IMR-90 (cell line): ENCODE measurements at regions not wholly inside any gene's neighbourhood (a gene's known extent, or its start where the extent isn't known, plus 50 kb on each side); places are given as distances from the start of the nearest gene placed in this dataset.

Experiments used
- ATAC-seq: fragments of 200-7000 bp; cut with Tn5 transposase; 2 replicates; pipeline ENCODE4 v1.9.1; 2020; ENCODE audit warnings: low read depth, mild to moderate bottlenecking, moderate library complexity
- BruUV-seq: library from RNA; stranded (reverse); fragments of 400-500 nt; replicated peaks from 2 replicates; lab custom pipeline; 2021; lab: Mats Ljungman, UMichigan
- CTCF ChIA-PET: fragments of 300-600 bp; formaldehyde crosslinking; extraction: SDS; loops from one replicate; lab custom pipeline; 2021; ENCODE audit warnings: antibody characterized with exemption; lab: Yijun Ruan, JAX
- POLR2A ChIA-PET: fragments of 300-600 bp; sonication (Branson Sonifier 250); formaldehyde crosslinking; loops from one replicate; lab custom pipeline; 2022; ENCODE audit warnings: antibody characterized with exemption; ENCODE audit not compliant: unreplicated experiment; lab: Charles Lee
- DNase-seq: peaks from one replicate; pipeline ENCODE4 v3.0.0; 2013
- H2AFZ ChIP-seq: replicated peaks from 2 replicates; pipeline ENCODE3; 2013; ENCODE audit warnings: low read length, mild to moderate bottlenecking; ENCODE audit not compliant: poor library complexity
- H2AK5ac ChIP-seq: 2 replicates; pipeline ENCODE4 v1.6.1; 2013; ENCODE audit warnings: low read depth, low read length, inconsistent platforms
- H2AK9ac ChIP-seq: replicated peaks from 2 replicates; pipeline ENCODE3; 2013; ENCODE audit warnings: mild to moderate bottlenecking, low read depth, low read length, moderate library complexity; ENCODE audit not compliant: poor library complexity
- H2BK120ac ChIP-seq: 2 replicates; pipeline ENCODE4 v1.6.1; 2013; ENCODE audit warnings: low read depth, low read length, inconsistent platforms
- H2BK15ac ChIP-seq: 3 replicates; pipeline ENCODE4 v1.6.1; 2013; ENCODE audit warnings: low read depth, low read length, inconsistent platforms
- H2BK20ac ChIP-seq: 2 replicates; pipeline ENCODE4 v1.6.1; 2013; ENCODE audit warnings: low read depth, mild to moderate bottlenecking, inconsistent platforms, low read length, moderate library complexity
- H2BK5ac ChIP-seq: 2 replicates; pipeline ENCODE4 v1.6.1; 2013; ENCODE audit warnings: mild to moderate bottlenecking, low read depth, low read length, inconsistent platforms; ENCODE audit not compliant: poor library complexity, severe bottlenecking
- H3K14ac ChIP-seq: replicated peaks from 2 replicates; pipeline ENCODE4 v1.6.1; 2013; ENCODE audit warnings: low read depth, low read length, inconsistent platforms
- H3K18ac ChIP-seq: 2 replicates; pipeline ENCODE4 v1.6.1; 2013; ENCODE audit warnings: low read depth, low read length, control low read depth
- H3K23ac ChIP-seq: 2 replicates; pipeline ENCODE4 v1.6.1; 2013; ENCODE audit warnings: low read depth, low read length, inconsistent platforms
- H3K27ac ChIP-seq: 2 replicates; pipeline ENCODE4 v1.5.1; 2013; ENCODE audit warnings: mild to moderate bottlenecking, control low read depth, low read length; ENCODE audit not compliant: insufficient read depth
- H3K27me3 ChIP-seq: 2 replicates; pipeline ENCODE4 v1.6.1; 2013; ENCODE audit warnings: low read length; ENCODE audit not compliant: control insufficient read depth, insufficient read depth
- H3K36me3 ChIP-seq: 2 replicates; pipeline ENCODE4 v1.6.1; 2013; ENCODE audit warnings: low read length, mixed read lengths; ENCODE audit not compliant: control insufficient read depth, insufficient read depth
- H3K4ac ChIP-seq: 2 replicates; pipeline ENCODE4 v1.6.1; 2013; ENCODE audit warnings: low read depth, low read length, inconsistent platforms
- H3K4me1 ChIP-seq: 2 replicates; pipeline ENCODE4 v1.6.1; 2013; ENCODE audit warnings: low read length, mixed read lengths; ENCODE audit not compliant: control insufficient read depth, insufficient read depth
- H3K4me2 ChIP-seq: 2 replicates; pipeline ENCODE4 v1.6.1; 2013; ENCODE audit warnings: low read depth, mild to moderate bottlenecking, control low read depth, low read length, moderate library complexity
- H3K4me3 ChIP-seq: 2 replicates; pipeline ENCODE4 v1.5.1; 2013; ENCODE audit warnings: low read depth, mild to moderate bottlenecking, control low read depth, low read length, moderate library complexity; ENCODE audit not compliant: insufficient read depth
- H3K56ac ChIP-seq: 2 replicates; pipeline ENCODE4 v1.6.1; 2013; ENCODE audit warnings: low read length, inconsistent platforms; ENCODE audit not compliant: insufficient read depth; ENCODE audit errors: extremely low read depth
- H3K79me1 ChIP-seq, 2 experiments: 2 replicates each; pipeline ENCODE4 v1.6.1; 2013; ENCODE audit warnings: low read length in 2 of 2, inconsistent platforms in 1 of 2, low read depth in 1 of 2
- H3K9ac ChIP-seq: 2 replicates; pipeline ENCODE4 v1.6.1; 2013; ENCODE audit warnings: low read depth, low read length, control low read depth
- H3K9me1 ChIP-seq: 2 replicates; pipeline ENCODE4 v1.6.1; 2013; ENCODE audit warnings: low read length, inconsistent platforms; ENCODE audit not compliant: insufficient read depth
- H3K9me3 ChIP-seq: 2 replicates; pipeline ENCODE4 v1.6.1; 2013; ENCODE audit warnings: low read length; ENCODE audit not compliant: control insufficient read depth, insufficient read depth
- H4K20me1 ChIP-seq: 2 replicates; pipeline ENCODE4 v1.6.1; 2013; ENCODE audit warnings: low read length, inconsistent platforms; ENCODE audit not compliant: insufficient read depth
- H4K5ac ChIP-seq: 2 replicates; pipeline ENCODE4 v1.6.1; 2013; ENCODE audit warnings: mild to moderate bottlenecking, low read depth, low read length, control low read depth
- H4K8ac ChIP-seq, 2 experiments: 2 replicates each; pipeline ENCODE4 v1.6.1; 2013; ENCODE audit warnings: low read depth in 2 of 2, low read length in 2 of 2, control low read depth in 1 of 2, inconsistent platforms in 1 of 2
- H4K91ac ChIP-seq: 2 replicates; pipeline ENCODE4 v1.6.1; 2013; ENCODE audit warnings: low read depth, low read length, inconsistent platforms; ENCODE audit not compliant: insufficient read depth
- BHLHE40 ChIP-seq: fragments of 150-350 bp; IDR thresholded peaks from 2 replicates; pipeline ENCODE4 v1.6.1; 2016; ENCODE audit warnings: mild to moderate bottlenecking, low read depth, low read length
- CEBPB ChIP-seq: IDR thresholded peaks from 2 replicates; pipeline ENCODE4 v1.6.1; 2012; ENCODE audit warnings: low read depth, low read length, improper control_type of control experiment
- CHD1 ChIP-seq: IDR thresholded peaks from 2 replicates; pipeline ENCODE4 v1.6.1; 2012; ENCODE audit warnings: low read depth, low read length, improper control_type of control experiment
- CTCF ChIP-seq: conservative IDR thresholded peaks from 2 replicates; pipeline ENCODE4 v1.5.1; 2012; ENCODE audit warnings: mild to moderate bottlenecking, low read depth, low read length, improper control_type of control experiment
- ELK1 ChIP-seq: fragments of 150-350 bp; IDR thresholded peaks from 2 replicates; pipeline ENCODE4 v1.6.1; 2016; ENCODE audit warnings: low read depth, mild to moderate bottlenecking, low read length, moderate library complexity, borderline replicate concordance
- FOS ChIP-seq: fragments of 150-350 bp; IDR thresholded peaks from 2 replicates; pipeline ENCODE4 v1.6.1; 2016; ENCODE audit warnings: low read depth, low read length
- MAFK ChIP-seq: IDR thresholded peaks from 2 replicates; pipeline ENCODE4 v1.6.1; 2012; ENCODE audit warnings: low read depth, low read length, improper control_type of control experiment
- MAZ ChIP-seq: IDR thresholded peaks from 2 replicates; pipeline ENCODE4 v1.6.1; 2012; ENCODE audit warnings: low read depth, mild to moderate bottlenecking, low read length, improper control_type of control experiment, moderate library complexity, borderline replicate concordance
- MXI1 ChIP-seq: IDR thresholded peaks from 2 replicates; pipeline ENCODE4 v1.6.1; 2012; ENCODE audit warnings: low read depth, mild to moderate bottlenecking, low read length, moderate library complexity, borderline replicate concordance
- NFE2L2 ChIP-seq: fragments of 150-350 bp; IDR thresholded peaks from 2 replicates; pipeline ENCODE4 v1.6.1; 2016; ENCODE audit warnings: low read depth, mild to moderate bottlenecking, low read length
- POLR2A ChIP-seq: IDR thresholded peaks from 2 replicates; pipeline ENCODE4 v1.6.1; 2012; ENCODE audit warnings: mild to moderate bottlenecking, low read depth, low read length
- RAD21 ChIP-seq: IDR thresholded peaks from 2 replicates; pipeline ENCODE4 v1.6.1; 2012; ENCODE audit warnings: low read length, improper control_type of control experiment
- RCOR1 ChIP-seq: IDR thresholded peaks from 2 replicates; pipeline ENCODE4 v1.6.1; 2012; ENCODE audit warnings: mild to moderate bottlenecking, low read length, improper control_type of control experiment; ENCODE audit not compliant: insufficient replicate concordance
- RFX5 ChIP-seq: IDR thresholded peaks from 2 replicates; pipeline ENCODE4 v1.8.0; 2012; ENCODE audit warnings: low read depth, mild to moderate bottlenecking, low read length, moderate library complexity
- SMC3 ChIP-seq: fragments of 150-350 bp; IDR thresholded peaks from 2 replicates; pipeline ENCODE4 v1.6.1; 2016; ENCODE audit warnings: low read depth, mild to moderate bottlenecking, antibody characterized with exemption, low read length, moderate library complexity
- USF2 ChIP-seq: fragments of 150-350 bp; IDR thresholded peaks from 2 replicates; pipeline ENCODE4 v1.6.1; 2017; ENCODE audit warnings: mild to moderate bottlenecking, antibody characterized with exemption, low read length, low read depth
- WGBS, 2 experiments: methylation state at CpG; one replicate each; pipeline versions ENCODE4 v1.1.5 to v1.1.7; 2013; ENCODE audit warnings: missing lambda C conversion rate in 2 of 2; ENCODE audit not compliant: insufficient read length in 1 of 2; ENCODE audit errors: extremely low coverage in 2 of 2; 5-methylcytosine and 5-hydroxymethylcytosine counted together
- dilution Hi-C: fragments of 300-500 bp; cut with HindIII; formaldehyde crosslinking; loops from one replicate; pipeline ENCODE4 v1.14.3; 2018; ENCODE audit warnings: low sequenced_read_pairs; ENCODE audit not compliant: unreplicated experiment
- in situ Hi-C: fragments of 300-500 bp; cut with MboI; formaldehyde crosslinking; loops from 3 replicates; pipeline ENCODE4 v1.14.3; 2019; ENCODE audit warnings: low sequenced_read_pairs, inconsistent platforms, mixed read lengths
- intact Hi-C: fragments of 100-400 bp; cut with micrococcal nuclease; formaldehyde crosslinking; loops from 2 replicates; pipeline ENCODE4 v1.10.0; 2022

- no peak overlapping the region for H2AFZ ChIP-seq
- dilution Hi-C loops (no loop called here), in situ Hi-C loops (no loop called here), intact Hi-C loops (no loop called here)
- H2BK15ac ChIP-seq: no peak overlapping the region
- no peak overlapping the region for H3K4me3 ChIP-seq
- no peak overlapping the region for H2AK9ac ChIP-seq
- 0 out of 2 replicates have a peak, but pooled peaks cover 2% of the 10 kb centered on the region for H3K27me3 ChIP-seq
- no peak for TF ChIP-seq NFE2L2
- no peak for TF ChIP-seq MAZ
- TF ChIP-seq ELK1: no peak
- no peak for TF ChIP-seq CTCF
- TF ChIP-seq MAFK: no peak
- TF ChIP-seq RAD21: no peak
- no peak for TF ChIP-seq MXI1
- no peak for TF ChIP-seq RFX5
- TF ChIP-seq POLR2A: no peak
- TF ChIP-seq CHD1: no peak
- no peak for TF ChIP-seq USF2
- no peak for TF ChIP-seq CEBPB
- TF ChIP-seq BHLHE40: no peak
- no peak for TF ChIP-seq SMC3
- no peak for TF ChIP-seq RCOR1
- TF ChIP-seq FOS: no peak
- H4K8ac ChIP-seq: no peak overlapping the region
- no peak overlapping the region for H3K9ac ChIP-seq
- ChIA-PET POLR2A (no interaction called here), CTCF (no interaction called here)
- H3K36me3 ChIP-seq: no peaks in the 10 kb centered on the region
- H3K79me1 ChIP-seq: no peaks in the 10 kb centered on the region
- DNase-seq (no peak), ATAC-seq (no peak)
- no TSS peak for BruUV-seq
- H3K27ac ChIP-seq: no peak overlapping the region
- H3K56ac ChIP-seq: no peak overlapping the region
- H4K91ac ChIP-seq: no peak overlapping the region
- H2BK120ac ChIP-seq: no peak overlapping the region
- H3K23ac ChIP-seq: no peak overlapping the region
- H3K18ac ChIP-seq: no peak overlapping the region
- H3K4me1 ChIP-seq: no peaks in the 10 kb centered on the region
- no CpG with 5 or more reads among the region's 3 CpGs for WGBS, 2 experiments
- no peaks in the 10 kb centered on the region for H3K9me1 ChIP-seq
- H2BK20ac ChIP-seq: no peak overlapping the region
- H2BK5ac ChIP-seq: no peak overlapping the region
- H3K4me2 ChIP-seq: no peak overlapping the region
- H2AK5ac ChIP-seq: no peak overlapping the region
- H4K5ac ChIP-seq: no peak overlapping the region
- no peaks in the 10 kb centered on the region for H3K9me3 ChIP-seq
- no peaks in the 10 kb centered on the region for H4K20me1 ChIP-seq
- H3K14ac ChIP-seq: no peak overlapping the region
- no peak overlapping the region for H3K4ac ChIP-seq
Measured at GRCh38 chr3:153410517-153410916, 248.5 kb downstream of the RAP2B start.
